Choroid plexus epithelial cell (primary cell): ENCODE measurements at regions not wholly inside any gene's neighbourhood (a gene's known extent, or its start where the extent isn't known, plus 50 kb on each side); places are given as distances from the start of the nearest gene placed in this dataset.

Experiments used
- DNase-seq: peaks from one replicate; pipeline ENCODE4 v3.0.0-alpha.2; 2010; ENCODE audit warnings: low read depth
- H3K4me3 ChIP-seq: 2 replicates; pipeline ENCODE4 v1.5.1; 2011; ENCODE audit warnings: low read depth, mild to moderate bottlenecking, control low read depth, low read length, moderate library complexity
- TF ChIP-seq, protein P1 (sequence below): conservative IDR thresholded peaks from 2 replicates; pipeline ENCODE4 v1.5.1; 2011; ENCODE audit warnings: low read depth, mild to moderate bottlenecking, control low read depth, inconsistent platforms, low read length, moderate library complexity

GRCh38 chr10:78847485-78847884 lies 221.3 kb upstream of the ZMIZ1 start:
- no peak for DNase-seq
- TF ChIP-seq, protein P1, sequence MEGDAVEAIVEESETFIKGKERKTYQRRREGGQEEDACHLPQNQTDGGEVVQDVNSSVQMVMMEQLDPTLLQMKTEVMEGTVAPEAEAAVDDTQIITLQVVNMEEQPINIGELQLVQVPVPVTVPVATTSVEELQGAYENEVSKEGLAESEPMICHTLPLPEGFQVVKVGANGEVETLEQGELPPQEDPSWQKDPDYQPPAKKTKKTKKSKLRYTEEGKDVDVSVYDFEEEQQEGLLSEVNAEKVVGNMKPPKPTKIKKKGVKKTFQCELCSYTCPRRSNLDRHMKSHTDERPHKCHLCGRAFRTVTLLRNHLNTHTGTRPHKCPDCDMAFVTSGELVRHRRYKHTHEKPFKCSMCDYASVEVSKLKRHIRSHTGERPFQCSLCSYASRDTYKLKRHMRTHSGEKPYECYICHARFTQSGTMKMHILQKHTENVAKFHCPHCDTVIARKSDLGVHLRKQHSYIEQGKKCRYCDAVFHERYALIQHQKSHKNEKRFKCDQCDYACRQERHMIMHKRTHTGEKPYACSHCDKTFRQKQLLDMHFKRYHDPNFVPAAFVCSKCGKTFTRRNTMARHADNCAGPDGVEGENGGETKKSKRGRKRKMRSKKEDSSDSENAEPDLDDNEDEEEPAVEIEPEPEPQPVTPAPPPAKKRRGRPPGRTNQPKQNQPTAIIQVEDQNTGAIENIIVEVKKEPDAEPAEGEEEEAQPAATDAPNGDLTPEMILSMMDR, result no peak
- H3K4me3 ChIP-seq, result no peak overlapping the region

- no peak overlapping the region for H3K4me3 ChIP-seq
These were observed 219.7 kb upstream of the ZMIZ1 start for GRCh38 chr10:78849115-78849514.

GRCh38 chr10:78849731-78850130 lies 219.0 kb upstream of the ZMIZ1 start:
- no peak for DNase-seq
- no peak overlapping the region for H3K4me3 ChIP-seq
- TF ChIP-seq, protein P1, result no peak

More at GRCh38 chr10:78849115-78849514, 219.7 kb upstream of the ZMIZ1 start:
- DNase-seq, result no peak
- TF ChIP-seq, protein P1, result no peak

- no peak for DNase-seq
These were observed 217.9 kb upstream of the ZMIZ1 start for GRCh38 chr10:78850644-78851435.

GRCh38 chr10:78851647-78852046 lies 217.1 kb upstream of the ZMIZ1 start:
- no peak overlapping the region for H3K4me3 ChIP-seq

More at GRCh38 chr10:78850644-78851435, 217.9 kb upstream of the ZMIZ1 start:
- TF ChIP-seq, protein P1, result no peak
- no peak overlapping the region for H3K4me3 ChIP-seq

DNA sequence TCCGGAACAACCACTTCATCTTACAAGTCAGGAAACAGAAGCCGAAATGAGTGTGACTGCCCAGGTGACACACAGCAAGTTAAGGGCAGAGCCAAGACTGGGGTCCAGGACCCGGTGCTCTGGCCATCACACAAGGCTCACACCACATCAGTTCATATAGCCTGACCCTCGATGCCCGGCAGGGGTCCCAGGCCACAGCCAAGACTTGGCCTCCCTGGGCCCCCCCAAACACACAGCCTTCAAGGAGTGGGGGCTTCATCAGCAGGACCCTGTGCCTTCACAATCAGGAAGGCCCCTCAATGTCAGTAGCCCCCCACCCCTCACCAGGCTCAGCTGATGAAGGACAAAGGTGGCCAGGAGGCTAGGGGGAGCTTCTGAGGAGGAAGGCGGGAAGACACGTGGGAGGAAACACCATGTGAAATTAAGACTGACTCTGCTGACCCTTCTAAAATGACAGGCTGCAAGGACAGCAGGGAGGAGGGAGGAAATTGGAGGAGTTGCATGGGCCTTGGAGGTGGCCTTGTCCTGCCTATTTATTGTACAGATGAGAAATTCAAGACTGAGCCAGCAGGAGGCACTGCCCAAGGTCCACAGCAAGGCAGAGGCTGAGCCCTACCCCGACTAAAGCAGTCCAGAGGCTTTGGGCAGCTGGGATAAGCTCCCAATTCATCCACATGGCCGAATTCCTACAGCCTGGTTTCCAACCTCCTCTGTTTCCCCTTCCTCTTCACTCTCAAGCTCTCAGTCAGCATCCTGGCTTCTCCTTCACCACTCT lies 216.1 kb upstream of the ZMIZ1 start:
- peak; percentile 34 for DNase-seq
- H3K4me3 ChIP-seq, result no peak overlapping the region
- TF ChIP-seq, protein P1, result peak; percentile 50

More at GRCh38 chr10:78851647-78852046, 217.1 kb upstream of the ZMIZ1 start:
- TF ChIP-seq, protein P1, result no peak
- DNase-seq, result no peak
